Ishikawa (cell line): ENCODE measurements at regions not wholly inside any gene's neighbourhood (a gene's known extent, or its start where the extent isn't known, plus 50 kb on each side); places are given as distances from the start of the nearest gene placed in this dataset.

ENCODE experiments used
- CEBPB ChIP-seq: IDR thresholded peaks from 2 replicates; pipeline ENCODE4 v1.6.1; 2012
- CREB1 ChIP-seq: IDR thresholded peaks from 2 replicates; pipeline ENCODE4 v1.6.1; 2012; ENCODE audit warnings: low read depth
- EGR1 ChIP-seq: IDR thresholded peaks from 2 replicates; pipeline ENCODE4 v1.6.1; 2012
- EP300 ChIP-seq: IDR thresholded peaks from 2 replicates; pipeline ENCODE4 v1.6.1; 2012; ENCODE audit warnings: borderline replicate concordance
- FOXM1 ChIP-seq: IDR thresholded peaks from 2 replicates; pipeline ENCODE4 v1.6.1; 2012; ENCODE audit warnings: low read depth, borderline replicate concordance
- MAX ChIP-seq: IDR thresholded peaks from 2 replicates; pipeline ENCODE4 v1.6.1; 2012
- NFIC ChIP-seq: IDR thresholded peaks from 2 replicates; pipeline ENCODE4 v1.6.1; 2012
- RAD21 ChIP-seq: IDR thresholded peaks from 2 replicates; pipeline ENCODE4 v1.6.1; 2012; ENCODE audit warnings: low read depth
- REST ChIP-seq: IDR thresholded peaks from 2 replicates; pipeline ENCODE4 v1.6.1; 2012; ENCODE audit warnings: low read depth, mild to moderate bottlenecking
- TAF1 ChIP-seq: IDR thresholded peaks from 2 replicates; pipeline ENCODE4 v1.6.1; 2012; ENCODE audit warnings: low read depth, mild to moderate bottlenecking
- TCF12 ChIP-seq: IDR thresholded peaks from 2 replicates; pipeline ENCODE4 v1.6.1; 2012; ENCODE audit warnings: low read depth
- TEAD4 ChIP-seq: IDR thresholded peaks from 2 replicates; pipeline ENCODE4 v1.6.1; 2012
- USF1 ChIP-seq: IDR thresholded peaks from 2 replicates; pipeline ENCODE4 v1.6.1; 2012
- YY1 ChIP-seq: IDR thresholded peaks from 2 replicates; pipeline ENCODE4 v1.6.1; 2012; ENCODE audit warnings: low read depth

GRCh38 chr12:93256256-93256969 lies 121.3 kb upstream of the NUDT4 start:
- TF ChIP-seq RAD21 (no peak), NFIC (no peak), TAF1 (no peak), TCF12 (no peak), CEBPB (no peak), MAX (no peak), EP300 (no peak), FOXM1 (no peak), YY1 (no peak), EGR1 (no peak), CREB1 (no peak), REST (no peak), USF1 (no peak), TEAD4 (no peak)
